ENCODE measurements at regions not wholly inside any gene's neighbourhood (a gene's known extent, or its start where the extent isn't known, plus 50 kb on each side); places are given as distances from the start of the nearest gene placed in this dataset.

- Histone ChIP-seq H3K56ac (replicated peaks; ENCODE audit: insufficient read length, low read depth, low read length) (no peak overlapping the region), H3K79me1 (ENCODE audit: low read depth, low read length) (no peaks in the 10 kb centered on the region), H3K79me2 (ENCODE audit: control insufficient read depth in 1 of 2, insufficient read depth in 2 of 2, low read length in 2 of 2) (no peaks in the 10 kb centered on the region), H2AFZ (ENCODE audit: low read length) (no peak overlapping the region), H2BK15ac (ENCODE audit: low read length) (no peak overlapping the region), H3K23me2 (ENCODE audit: low read depth, low read length) (no peaks in the 10 kb centered on the region), H4K20me1 (replicated peaks in 1 of 2; ENCODE audit: control insufficient read depth in 1 of 2, insufficient read depth in 2 of 2, low read length in 2 of 2) (no peaks in the 10 kb centered on the region), H3K23ac (ENCODE audit: insufficient read length) (no peak overlapping the region), H2BK5ac (ENCODE audit: low read depth, low read length) (no peak overlapping the region), H4K91ac (replicated peaks; ENCODE audit: insufficient read length, low read length) (no peak overlapping the region), H3K18ac (ENCODE audit: extremely low read depth, low read length) (no peak overlapping the region), H2BK12ac (ENCODE audit: low read depth, low read length) (no peak overlapping the region), H3K9me3 (ENCODE audit: insufficient read depth in 2 of 2, low read depth in 1 of 2, low read length in 1 of 2) (no peaks in the 10 kb centered on the region), H3K4me1 (replicated peaks in 1 of 4; ENCODE audit: control insufficient read depth in 3 of 4, insufficient read depth in 4 of 4, low read length in 3 of 4) (no peaks in the 10 kb centered on the region), H3K14ac (ENCODE audit: insufficient read length) (no peak overlapping the region), H3K4me2 (ENCODE audit: insufficient read depth in 1 of 2, low read depth in 2 of 2, low read length in 2 of 2) (no peak overlapping the region), H2AK5ac (ENCODE audit: low read depth, low read length) (no peak overlapping the region), H4K8ac (ENCODE audit: extremely low read depth, insufficient read depth, low read length) (no peak overlapping the region), H3K27ac (ENCODE audit: low read depth, low read length) (no peak overlapping the region), H2BK20ac (ENCODE audit: low read length) (no peak overlapping the region), H3K36me3 (ENCODE audit: control insufficient read depth in 2 of 4, insufficient read depth in 4 of 4, low read length in 3 of 4) (no peaks in the 10 kb centered on the region), H4K5ac (ENCODE audit: insufficient read length, low read depth, low read length) (no peak overlapping the region), H3K27me3 (replicated peaks in 1 of 4; ENCODE audit: control insufficient read depth in 3 of 4, extremely low read depth in 1 of 4, insufficient read depth in 3 of 4, low read length in 3 of 4) (no peaks in the 10 kb centered on the region), H3K4ac (replicated peaks; ENCODE audit: insufficient read length, low read depth, low read length) (no peak overlapping the region), H3K9ac (replicated peaks in 1 of 4; ENCODE audit: extremely low read depth in 1 of 4, low read depth in 3 of 4, low read length in 3 of 4) (no peak overlapping the region), H2BK120ac (replicated peaks; ENCODE audit: low read depth, low read length) (no peak overlapping the region), H3K4me3 (ENCODE audit: extremely low read depth in 1 of 4, insufficient read depth in 2 of 4, low read depth in 3 of 4, low read length in 4 of 4) (no peak overlapping the region)
- ChIA-PET POLR2A (ENCODE audit: partially characterized antibody) (interaction anchor here (1.2 kb wide), 1 partner anchor 12 kb away, joined by 3 read pairs; no protein-coding TSS in a partner anchor), CTCF (ENCODE audit: partially characterized antibody) (interaction anchor here (1.3 to 1.7 kb wide), 2 partner anchors 9 to 17 kb away, joined by 3 to 5 read pairs; no protein-coding TSS in a partner anchor)
- 93% methylated on average over 3 of the region's 3 CpGs; no CpG with 5 or more reads in 1 of the 2 experiments for WGBS, 2 experiments (ENCODE audit: extremely low coverage in 1 of 2, insufficient coverage in 1 of 2, insufficient read length in 1 of 2, insufficient replicate concordance in 2 of 2, low coverage in 1 of 2, low lambda C conversion rate in 2 of 2, missing lambda C conversion rate in 1 of 2)
- no peak for TF ChIP-seq USF2 (IDR thresholded peaks at IDR 0.05; ENCODE audit: low read length)
- TF ChIP-seq CTBP2 (IDR thresholded peaks at IDR 0.05; ENCODE audit: borderline replicate concordance, insufficient read depth, insufficient read length, low read length), result no peak
- TF ChIP-seq ATF2 (IDR thresholded peaks at IDR 0.05; ENCODE audit: low read length), result no peak
- no peak for TF ChIP-seq TEAD4 (IDR thresholded peaks at IDR 0.05; ENCODE audit: low read depth, low read length)
- TF ChIP-seq SAP30 (IDR thresholded peaks at IDR 0.05; ENCODE audit: insufficient read depth, insufficient replicate concordance, low read length), result no peak
- no peak for TF ChIP-seq NRF1 (IDR thresholded peaks at IDR 0.05; ENCODE audit: low read depth, low read length)
- no peak for FAIRE-seq
- DNase-seq (ENCODE audit: low read depth in 1 of 2, low spot score in 2 of 2), result no peak
Observed at GRCh38 chr20:40233406-40233805, 455.6 kb downstream of the MAFB start.
